Hepatocyte (in vitro differentiated cells): ENCODE measurements at regions not wholly inside any gene's neighbourhood (a gene's known extent, or its start where the extent isn't known, plus 50 kb on each side); places are given as distances from the start of the nearest gene placed in this dataset.

Experiments used
- EZH2 ChIP-seq: fragments of 200-600 bp; sonication (generic); IDR thresholded peaks from 2 replicates; pipeline ENCODE4 v1.6.1; 2016; ENCODE audit warnings: antibody characterized with exemption, mild to moderate bottlenecking, borderline replicate concordance
- EZH2phosphoT487 ChIP-seq: fragments of 200-600 bp; sonication (generic); IDR thresholded peaks from one replicate; pipeline ENCODE4 v1.6.1; 2018; ENCODE audit warnings: antibody characterized with exemption, mild to moderate bottlenecking, low read depth, moderate library complexity; ENCODE audit not compliant: unreplicated experiment, severe bottlenecking
- TF ChIP-seq, protein P1 (sequence below): fragments of 200-600 bp; sonication (generic); IDR thresholded peaks from 2 replicates; pipeline ENCODE4 v1.5.1; 2016; ENCODE audit warnings: antibody characterized with exemption, mild to moderate bottlenecking; ENCODE audit not compliant: poor library complexity

DNA sequence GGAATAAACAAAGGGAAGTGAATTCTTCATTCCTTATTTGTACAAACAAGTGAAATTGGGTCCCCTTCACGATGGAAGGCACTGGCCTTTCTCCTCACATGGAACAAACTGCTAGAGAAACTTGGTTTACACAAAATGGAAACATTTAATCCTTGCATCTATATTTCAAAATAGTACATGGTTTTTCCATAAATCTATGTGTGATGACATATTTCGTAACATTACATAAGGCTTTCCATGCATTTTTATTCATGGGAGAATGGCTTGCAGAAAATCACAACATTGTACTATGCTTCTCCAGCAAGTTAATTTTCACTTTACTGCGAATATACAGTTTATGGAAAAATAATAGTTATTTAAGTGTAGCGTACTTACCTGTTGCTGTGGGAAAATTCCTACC lies 81.0 kb upstream of the CDIN1 start:
- TF ChIP-seq EZH2 (no peak), EZH2phosphoT487 (no peak)
- TF ChIP-seq, protein P1, sequence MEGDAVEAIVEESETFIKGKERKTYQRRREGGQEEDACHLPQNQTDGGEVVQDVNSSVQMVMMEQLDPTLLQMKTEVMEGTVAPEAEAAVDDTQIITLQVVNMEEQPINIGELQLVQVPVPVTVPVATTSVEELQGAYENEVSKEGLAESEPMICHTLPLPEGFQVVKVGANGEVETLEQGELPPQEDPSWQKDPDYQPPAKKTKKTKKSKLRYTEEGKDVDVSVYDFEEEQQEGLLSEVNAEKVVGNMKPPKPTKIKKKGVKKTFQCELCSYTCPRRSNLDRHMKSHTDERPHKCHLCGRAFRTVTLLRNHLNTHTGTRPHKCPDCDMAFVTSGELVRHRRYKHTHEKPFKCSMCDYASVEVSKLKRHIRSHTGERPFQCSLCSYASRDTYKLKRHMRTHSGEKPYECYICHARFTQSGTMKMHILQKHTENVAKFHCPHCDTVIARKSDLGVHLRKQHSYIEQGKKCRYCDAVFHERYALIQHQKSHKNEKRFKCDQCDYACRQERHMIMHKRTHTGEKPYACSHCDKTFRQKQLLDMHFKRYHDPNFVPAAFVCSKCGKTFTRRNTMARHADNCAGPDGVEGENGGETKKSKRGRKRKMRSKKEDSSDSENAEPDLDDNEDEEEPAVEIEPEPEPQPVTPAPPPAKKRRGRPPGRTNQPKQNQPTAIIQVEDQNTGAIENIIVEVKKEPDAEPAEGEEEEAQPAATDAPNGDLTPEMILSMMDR: no peak
